GF-D8 (cell line): ENCODE measurements at regions not wholly inside any gene's neighbourhood (a gene's known extent, or its start where the extent isn't known, plus 50 kb on each side); places are given as distances from the start of the nearest gene placed in this dataset.

Source experiments
- DNase-seq: peaks from one replicate; lab custom pipeline; 2025; lab: John Stamatoyannopoulos, UW

GRCh38 chr2:172230889-172231401 lies 128.2 kb upstream of the DLX2 start:
- DNase-seq: no peak

DNA sequence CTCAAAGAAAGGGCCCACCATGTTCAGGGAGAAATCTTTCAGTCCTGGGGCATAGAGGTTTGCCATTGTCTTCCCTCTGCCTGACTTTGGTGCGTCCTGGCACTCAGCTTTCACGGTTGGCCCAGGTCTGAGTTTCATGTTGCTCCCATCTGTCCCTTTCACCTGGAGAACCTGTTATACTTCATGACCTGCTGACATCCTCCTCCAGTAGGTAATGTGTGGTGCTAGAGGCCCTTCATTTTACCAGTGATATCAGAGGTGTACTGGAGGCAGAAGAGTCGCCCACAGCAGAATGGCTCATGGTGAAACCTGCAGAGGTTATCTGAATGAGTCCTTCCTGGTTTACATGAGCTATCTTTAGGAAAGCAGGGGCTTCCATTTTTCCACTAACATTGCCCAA lies 128.8 kb upstream of the DLX2 start:
- DNase-seq: no peak

DNA sequence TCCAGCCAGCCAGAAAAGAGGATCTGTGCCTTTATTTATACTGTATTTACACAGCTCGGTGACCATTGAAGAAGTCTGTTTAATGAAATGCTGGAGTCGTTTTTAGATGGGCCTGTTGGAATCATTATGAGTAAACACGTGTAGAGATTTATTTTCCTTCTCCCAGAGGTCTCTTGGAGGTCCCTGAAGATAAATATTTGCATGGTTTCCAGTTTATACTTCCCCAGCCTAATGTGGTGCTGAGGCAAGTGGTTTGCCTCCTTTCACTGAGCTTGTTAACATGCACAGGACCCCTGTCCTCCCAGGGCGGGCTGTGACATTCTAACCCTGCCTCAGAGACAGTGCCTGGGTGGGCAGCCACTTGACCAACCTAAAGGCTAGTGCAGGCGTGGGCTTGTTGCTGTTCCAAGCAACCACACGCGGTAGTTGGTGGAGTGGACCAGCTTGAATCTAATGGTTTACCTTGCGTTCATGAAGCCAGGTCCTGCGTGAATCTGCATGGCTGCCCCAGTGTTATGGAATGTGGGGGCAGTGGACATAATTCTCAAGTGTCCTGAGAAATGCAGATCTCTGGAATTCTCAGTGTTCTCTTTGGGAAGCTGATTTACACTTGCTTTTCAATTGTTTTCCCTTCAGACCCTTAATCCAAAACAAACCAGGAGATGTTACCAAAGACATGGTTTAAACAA lies 130.2 kb upstream of the DLX2 start:
- no peak for DNase-seq

DNA sequence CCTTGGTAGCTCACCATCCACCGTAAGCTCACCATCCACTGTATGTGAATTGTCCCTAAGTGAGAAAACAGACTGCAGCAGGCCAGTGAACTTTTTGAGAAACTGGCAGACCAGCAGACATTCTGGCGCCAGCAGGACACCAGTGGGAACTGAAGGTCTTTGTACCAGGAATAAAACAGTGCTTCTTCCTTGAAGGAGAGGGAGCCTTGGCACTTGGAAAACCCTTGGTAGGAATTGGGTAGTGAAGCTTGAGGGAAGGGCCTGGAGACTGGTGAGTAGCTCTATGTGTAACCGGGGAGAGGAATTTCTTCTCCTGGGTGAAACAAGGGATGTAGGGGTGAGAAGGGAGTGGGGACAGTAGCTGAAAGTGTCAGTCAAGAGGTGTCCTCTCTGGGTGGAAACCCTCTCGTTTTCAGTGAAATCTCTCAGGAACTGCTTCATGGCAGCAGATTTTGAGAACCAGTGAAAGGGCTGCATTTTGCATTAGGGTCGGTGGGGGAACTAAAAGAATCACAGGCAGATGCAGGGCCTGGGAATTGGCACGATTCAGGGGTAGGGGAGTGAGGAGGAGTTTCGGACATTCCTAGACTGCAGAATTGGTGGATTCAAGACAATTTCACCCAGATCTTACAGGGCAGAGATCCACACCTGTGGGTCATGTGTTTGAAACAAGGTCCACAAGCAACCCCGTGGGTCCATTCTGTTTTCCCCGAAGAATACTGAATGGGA lies 131.5 kb upstream of the DLX2 start:
- DNase-seq: no peak

DNA sequence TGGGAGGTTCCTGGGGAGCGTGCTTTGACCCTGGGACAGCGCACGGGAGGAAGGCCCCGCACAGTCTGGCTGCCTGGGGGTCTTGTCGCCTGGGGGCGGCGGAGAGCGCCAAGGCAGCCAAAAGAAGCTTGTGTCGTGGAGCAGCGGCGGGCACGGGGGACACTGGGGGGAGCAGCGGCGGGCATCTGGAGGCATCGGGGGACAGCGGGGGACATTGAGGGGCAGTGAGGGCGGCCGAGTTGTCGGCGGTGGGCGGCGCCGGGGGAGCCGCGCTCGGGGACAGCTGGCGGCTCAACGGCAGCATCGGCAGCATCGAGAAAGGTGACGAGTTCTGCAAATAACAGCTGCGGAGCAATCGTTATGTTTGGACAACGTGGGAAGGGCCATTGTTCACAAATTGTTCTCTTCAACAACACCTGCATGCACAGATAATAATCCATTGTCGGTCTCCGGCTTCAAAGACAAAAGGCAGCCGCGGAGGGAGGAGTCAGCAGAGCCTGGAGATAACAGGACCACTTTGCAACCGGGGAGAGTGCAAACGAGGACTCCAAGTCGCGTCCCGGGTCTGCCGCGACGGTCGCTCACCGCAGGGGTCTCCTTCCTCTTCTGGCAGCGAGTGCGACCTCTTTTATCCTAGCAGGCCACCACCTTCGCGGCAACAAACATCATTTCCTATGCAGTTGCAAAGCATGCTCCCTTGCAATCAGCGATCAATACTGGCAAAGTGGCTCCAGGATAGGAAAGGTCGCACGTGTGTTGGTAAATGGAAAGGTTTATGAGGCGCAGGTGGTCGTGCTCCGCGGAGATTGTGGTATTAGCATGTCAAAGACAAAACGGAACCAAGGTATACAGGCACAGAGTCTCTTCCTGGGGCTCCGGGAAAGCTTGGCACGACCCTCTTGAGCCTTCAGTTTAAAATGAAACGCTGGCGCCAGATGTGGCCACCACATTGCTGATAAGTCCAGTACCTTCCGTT lies 132.3 kb upstream of the DLX2 start:
- DNase-seq: no peak

GRCh38 chr2:172239944-172240590 lies 137.4 kb upstream of the DLX2 start:
- DNase-seq: no peak

- no peak for DNase-seq
Measured at GRCh38 chr2:172241222-172241621, 138.5 kb upstream of the DLX2 start.

DNA sequence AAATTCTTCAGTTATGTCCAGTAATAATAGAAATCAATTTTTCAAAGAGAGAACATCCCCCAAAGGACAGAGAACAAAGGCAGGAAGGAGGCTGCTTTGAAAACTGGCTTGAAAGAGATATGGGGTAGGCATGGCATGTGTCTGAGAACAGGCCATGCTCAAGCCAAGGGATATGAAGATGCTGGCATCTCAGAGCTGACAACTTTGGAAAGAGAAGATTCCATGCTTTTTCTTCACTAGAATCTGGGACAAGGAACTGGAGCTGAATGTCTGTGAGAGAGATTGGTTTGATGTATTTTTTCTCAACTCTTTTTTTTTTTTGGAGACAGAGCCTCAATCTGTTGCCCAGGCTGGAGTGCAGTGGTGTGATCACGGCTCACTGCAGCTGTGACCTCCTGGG lies 139.8 kb upstream of the DLX2 start:
- no peak for DNase-seq

DNA sequence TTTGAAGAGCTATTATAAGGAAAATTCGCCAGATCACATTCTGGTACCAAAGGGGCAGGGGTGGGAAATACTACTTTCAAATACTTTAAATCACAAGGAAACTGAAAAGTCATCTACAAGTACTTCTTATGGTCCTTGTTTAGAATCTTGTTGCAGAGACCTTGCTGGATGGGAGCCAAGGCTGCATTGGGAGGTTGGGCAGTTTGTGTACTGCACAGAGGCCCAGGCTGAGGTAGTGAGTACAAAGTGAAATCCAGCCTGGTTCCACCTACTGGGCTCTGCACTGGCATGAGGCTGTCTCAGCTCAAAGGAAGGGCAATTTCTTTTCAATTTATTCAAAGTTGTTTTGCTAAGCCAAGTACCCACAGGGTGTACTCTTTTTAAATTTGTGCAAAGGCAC lies 140.3 kb upstream of the DLX2 start:
- no peak for DNase-seq

- no peak for DNase-seq
Measured at GRCh38 chr2:172244419-172245130, 141.9 kb upstream of the DLX2 start.

- no peak for DNase-seq
Measured at GRCh38 chr2:172246649-172247048, 143.9 kb upstream of the DLX2 start.

- no peak for DNase-seq
Measured at GRCh38 chr2:172247203-172247602, 144.5 kb upstream of the DLX2 start.

GRCh38 chr2:172248381-172248780 lies 145.7 kb upstream of the DLX2 start:
- no peak for DNase-seq

GRCh38 chr2:172248785-172249187 lies 146.1 kb upstream of the DLX2 start:
- DNase-seq: no peak

GRCh38 chr2:172249334-172249733 lies 146.6 kb upstream of the DLX2 start:
- no peak for DNase-seq

- DNase-seq: no peak
Measured at GRCh38 chr2:172249986-172250385, 147.3 kb upstream of the DLX2 start.

GRCh38 chr2:172251231-172251630 lies 148.5 kb upstream of the DLX2 start:
- no peak for DNase-seq

DNA sequence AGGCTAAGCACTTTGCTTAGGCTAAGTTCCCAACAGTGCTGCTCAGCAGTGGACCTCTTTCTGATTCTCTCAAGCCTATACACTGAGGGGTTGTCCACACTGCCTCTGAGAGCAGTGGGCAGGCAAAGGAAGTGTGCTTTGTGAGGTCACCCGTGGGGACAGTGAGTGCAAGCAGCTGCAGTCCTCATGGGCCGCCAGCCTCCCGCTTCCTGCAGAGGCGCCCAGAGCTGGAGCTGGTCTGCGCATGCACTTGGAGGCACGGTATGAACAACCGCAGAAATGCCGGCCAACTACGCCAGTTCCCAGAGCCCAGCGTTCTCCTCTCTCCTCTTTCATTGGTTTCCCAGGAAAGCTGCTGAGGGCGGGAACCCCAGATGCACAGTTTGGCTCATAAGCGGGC lies 149.5 kb upstream of the DLX2 start:
- no peak for DNase-seq

DNA sequence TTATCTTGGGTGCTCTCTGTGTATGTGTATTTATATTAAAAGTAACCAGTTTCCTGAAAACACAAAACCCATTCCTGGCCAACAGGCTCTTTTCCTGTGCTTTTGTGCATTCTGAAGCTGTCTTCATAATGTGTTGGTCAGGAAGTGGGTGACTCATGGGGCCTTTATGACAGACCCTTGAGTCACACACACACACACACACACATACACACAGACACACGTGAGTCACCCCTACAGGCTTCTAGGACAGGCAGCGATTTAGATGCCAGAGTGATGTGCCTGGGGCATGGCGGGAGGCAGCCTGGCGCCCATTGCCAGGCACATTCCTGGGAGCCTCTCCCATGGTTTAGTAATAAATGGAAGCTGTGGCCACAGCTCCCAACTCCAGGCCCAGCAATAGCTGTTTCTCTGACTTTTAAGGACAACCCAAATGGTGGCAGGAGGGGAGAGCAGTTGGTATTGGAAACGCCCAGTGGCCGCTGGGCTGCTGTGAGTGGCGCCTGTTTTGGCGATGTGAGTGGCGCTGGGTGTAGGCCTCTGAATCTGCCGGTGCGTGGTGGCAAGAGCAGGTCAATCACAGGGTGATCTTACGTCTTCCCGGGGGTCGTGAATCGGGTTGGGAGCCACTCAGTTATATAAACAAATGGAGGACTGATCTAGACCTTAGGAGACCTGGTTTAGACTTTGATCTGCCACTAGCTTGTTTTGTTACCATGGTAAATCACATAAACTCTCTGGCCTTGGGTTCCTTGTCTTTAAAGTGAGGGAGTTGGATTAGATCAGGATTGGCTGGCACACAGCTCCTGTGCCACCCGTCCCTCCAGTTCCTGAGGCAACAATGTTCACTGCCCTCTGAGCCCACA lies 150.7 kb upstream of the DLX2 start:
- no peak for DNase-seq

DNA sequence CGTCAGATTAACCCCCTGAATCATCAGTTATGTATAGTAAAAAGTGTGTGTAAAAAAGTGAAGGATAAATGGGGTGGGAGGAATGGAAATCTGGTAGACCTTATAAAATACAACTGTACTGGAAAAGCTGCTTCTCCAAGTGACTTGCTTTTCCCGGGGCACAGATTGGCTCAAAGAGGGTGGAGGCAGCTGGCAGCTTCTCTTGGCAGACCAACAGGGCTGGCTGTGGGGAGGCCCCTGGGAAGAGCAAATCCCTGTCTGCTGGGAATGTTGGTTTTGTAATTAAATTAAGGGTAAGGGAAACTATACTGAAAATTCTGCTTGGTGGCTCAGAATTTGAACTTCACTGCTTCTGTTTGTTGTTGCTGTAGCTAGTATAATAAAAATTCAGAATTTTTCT lies 154.2 kb upstream of the DLX2 start:
- DNase-seq: no peak
